RWPE1 (cell line): ENCODE measurements at regions not wholly inside any gene's neighbourhood (a gene's known extent, or its start where the extent isn't known, plus 50 kb on each side); places are given as distances from the start of the nearest gene placed in this dataset.

Source experiments
- CTCF ChIA-PET: fragments of 350-600 bp; sonication (Branson Sonifier 250); formaldehyde crosslinking; extraction: SDS; loops from one replicate; lab custom pipeline; 2021; lab: Yijun Ruan, JAX
- POLR2A ChIA-PET: fragments of 400-600 bp; formaldehyde crosslinking; extraction: SDS; loops from one replicate; lab custom pipeline; 2020; ENCODE audit warnings: antibody characterized with exemption; ENCODE audit not compliant: low non-redundant PET; lab: Yijun Ruan, JAX
- DNase-seq: peaks from one replicate; pipeline ENCODE4 v3.0.0; 2012; ENCODE audit warnings: low spot score
- H3K27ac ChIP-seq: fragments of 450-650 bp; 2 replicates; pipeline ENCODE4 v1.5.1; 2017
- TF ChIP-seq, protein P1 (sequence below): fragments of 450-650 bp; conservative IDR thresholded peaks from 2 replicates; pipeline ENCODE4 v1.5.1; 2017; ENCODE audit warnings: low read depth, mild to moderate bottlenecking

DNA sequence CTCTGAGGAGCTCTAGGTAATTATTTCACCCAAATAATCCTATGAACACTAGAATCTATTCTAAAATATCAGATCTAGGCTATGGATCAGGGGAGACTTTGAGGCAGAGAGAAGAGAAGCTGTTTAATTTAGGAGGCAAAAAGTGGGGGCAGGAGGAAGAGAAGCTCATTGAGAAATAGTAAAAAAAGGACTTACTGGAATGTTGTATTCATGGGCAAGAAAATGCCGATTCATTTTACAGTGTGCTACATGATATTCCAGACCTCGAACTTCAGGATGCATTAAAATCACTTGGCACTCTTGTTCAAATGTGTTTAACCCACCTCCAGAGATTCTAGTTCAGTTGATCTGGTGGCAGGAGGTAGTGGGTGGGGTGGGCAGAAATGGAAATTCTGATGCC lies 109.5 kb upstream of the ITGB1 start:
- POLR2A ChIA-PET, result no interaction called here
- TF ChIP-seq, protein P1, sequence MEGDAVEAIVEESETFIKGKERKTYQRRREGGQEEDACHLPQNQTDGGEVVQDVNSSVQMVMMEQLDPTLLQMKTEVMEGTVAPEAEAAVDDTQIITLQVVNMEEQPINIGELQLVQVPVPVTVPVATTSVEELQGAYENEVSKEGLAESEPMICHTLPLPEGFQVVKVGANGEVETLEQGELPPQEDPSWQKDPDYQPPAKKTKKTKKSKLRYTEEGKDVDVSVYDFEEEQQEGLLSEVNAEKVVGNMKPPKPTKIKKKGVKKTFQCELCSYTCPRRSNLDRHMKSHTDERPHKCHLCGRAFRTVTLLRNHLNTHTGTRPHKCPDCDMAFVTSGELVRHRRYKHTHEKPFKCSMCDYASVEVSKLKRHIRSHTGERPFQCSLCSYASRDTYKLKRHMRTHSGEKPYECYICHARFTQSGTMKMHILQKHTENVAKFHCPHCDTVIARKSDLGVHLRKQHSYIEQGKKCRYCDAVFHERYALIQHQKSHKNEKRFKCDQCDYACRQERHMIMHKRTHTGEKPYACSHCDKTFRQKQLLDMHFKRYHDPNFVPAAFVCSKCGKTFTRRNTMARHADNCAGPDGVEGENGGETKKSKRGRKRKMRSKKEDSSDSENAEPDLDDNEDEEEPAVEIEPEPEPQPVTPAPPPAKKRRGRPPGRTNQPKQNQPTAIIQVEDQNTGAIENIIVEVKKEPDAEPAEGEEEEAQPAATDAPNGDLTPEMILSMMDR, result no peak
- H3K27ac ChIP-seq, result no peak overlapping the region
- no peak for DNase-seq
- CTCF ChIA-PET, result interaction anchor here (1.0 kb wide), 1 partner anchor 27 kb away, joined by 3 read pairs; no protein-coding TSS in a partner anchor

DNA sequence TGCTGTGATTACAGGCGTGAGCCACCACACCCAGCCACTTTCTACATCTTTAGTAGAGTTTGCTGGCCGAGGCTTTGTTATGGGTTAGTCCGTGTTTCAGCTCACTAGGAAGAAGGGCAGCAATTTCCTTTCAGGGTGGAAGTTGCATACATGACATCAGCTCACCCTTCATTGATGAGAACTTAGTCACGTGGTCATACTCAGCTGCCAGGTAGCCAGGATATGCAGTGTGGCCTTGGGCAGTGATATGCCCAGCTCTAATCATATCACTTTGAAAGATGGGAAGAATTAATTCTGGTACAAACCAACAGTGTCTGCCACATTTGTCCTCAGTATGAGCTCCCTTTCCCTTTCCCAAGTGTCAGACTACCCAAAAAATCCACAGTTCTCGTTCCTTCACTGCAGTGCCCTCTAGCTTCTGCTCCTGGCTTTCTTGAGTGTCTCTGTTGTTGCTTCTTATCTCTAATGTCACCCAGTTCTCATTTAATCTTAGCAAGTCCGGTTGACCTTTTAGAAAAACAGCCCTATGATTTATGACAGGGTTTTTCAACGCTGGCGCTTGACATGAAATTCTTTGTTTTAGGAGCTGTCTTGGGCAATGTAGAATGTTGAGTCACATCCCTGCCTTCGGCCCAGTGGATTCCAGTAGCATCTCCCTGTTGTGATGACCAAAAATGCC lies 108.7 kb upstream of the ITGB1 start:
- CTCF ChIA-PET, result no interaction called here
- DNase-seq, result no peak
- TF ChIP-seq, protein P1, result no peak
- POLR2A ChIA-PET, result no interaction called here
- no peak overlapping the region for H3K27ac ChIP-seq

DNA sequence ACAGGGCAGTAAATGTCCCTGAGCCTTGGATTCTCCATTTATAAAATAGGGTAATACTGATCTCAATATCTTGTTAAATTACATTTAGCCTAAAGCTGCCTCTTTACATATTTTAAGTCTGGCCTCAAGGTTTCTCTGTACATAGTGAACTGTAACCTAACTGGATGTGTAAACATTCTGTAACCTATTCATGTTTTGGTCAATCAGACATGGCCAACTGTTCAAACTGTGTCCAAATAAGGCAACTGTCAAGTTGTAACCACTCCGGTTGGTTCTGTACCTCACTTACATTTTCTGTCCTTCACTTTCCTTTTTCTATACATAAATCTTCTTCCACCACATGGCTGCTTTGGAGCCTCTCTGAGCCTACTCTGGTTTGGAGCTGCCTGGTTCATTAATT lies 107.1 kb upstream of the ITGB1 start:
- POLR2A ChIA-PET, result no interaction called here
- no peak overlapping the region for H3K27ac ChIP-seq
- DNase-seq, result no peak
- CTCF ChIA-PET, result interaction anchor here (0.6 kb wide), 2 partner anchors 12 to 118 kb away, joined by 4 to 5 read pairs; no protein-coding TSS in a partner anchor
- TF ChIP-seq, protein P1, result no peak

DNA sequence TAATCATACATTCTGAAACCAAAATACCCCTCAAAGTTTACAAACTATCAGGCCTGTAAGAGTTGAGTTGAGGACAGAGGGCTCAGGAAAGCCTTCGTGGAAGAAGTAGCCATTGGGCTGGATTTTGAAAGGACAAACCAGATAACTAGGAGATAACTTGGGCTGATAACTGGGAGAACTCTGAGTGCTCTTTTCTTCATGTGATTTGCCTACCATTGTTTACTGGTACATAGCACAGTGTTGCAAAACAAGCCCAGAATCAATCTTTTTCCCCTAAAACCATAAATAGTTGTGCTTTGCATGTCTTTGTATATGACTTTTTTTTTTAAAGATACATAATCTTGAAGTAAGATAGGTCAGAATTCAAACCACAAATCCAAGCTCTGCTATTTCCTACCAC lies 106.7 kb upstream of the ITGB1 start:
- H3K27ac ChIP-seq, result no peak overlapping the region
- ChIA-PET CTCF (interaction anchor here (0.6 kb wide), 1 partner anchor 118 kb away, joined by 5 read pairs; no protein-coding TSS in a partner anchor), POLR2A (no interaction called here)
- TF ChIP-seq, protein P1, result no peak
- DNase-seq, result no peak

DNA sequence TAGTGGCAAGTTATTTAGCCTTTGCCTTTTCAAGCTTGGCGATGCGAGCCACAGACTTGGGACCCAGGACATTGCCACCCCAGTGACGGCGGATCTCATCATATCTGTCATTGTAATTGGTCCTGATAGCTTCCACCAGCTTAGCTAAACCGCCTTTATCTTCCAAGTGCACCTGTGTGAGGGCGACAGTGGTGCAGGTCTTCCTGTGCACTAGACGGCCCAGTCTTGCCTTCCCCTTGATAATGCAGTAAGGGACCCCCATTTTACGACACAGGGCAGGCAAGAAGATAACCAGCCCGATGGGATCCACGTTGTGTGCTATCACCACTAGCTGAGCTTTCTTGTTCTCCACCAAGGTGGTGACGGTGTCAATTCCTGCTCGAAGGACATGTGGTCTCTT lies 99.6 kb upstream of the ITGB1 start:
- DNase-seq, result no peak
- no peak overlapping the region for H3K27ac ChIP-seq
- TF ChIP-seq, protein P1, result no peak
- CTCF ChIA-PET, result no interaction called here
- POLR2A ChIA-PET, result no interaction called here

DNA sequence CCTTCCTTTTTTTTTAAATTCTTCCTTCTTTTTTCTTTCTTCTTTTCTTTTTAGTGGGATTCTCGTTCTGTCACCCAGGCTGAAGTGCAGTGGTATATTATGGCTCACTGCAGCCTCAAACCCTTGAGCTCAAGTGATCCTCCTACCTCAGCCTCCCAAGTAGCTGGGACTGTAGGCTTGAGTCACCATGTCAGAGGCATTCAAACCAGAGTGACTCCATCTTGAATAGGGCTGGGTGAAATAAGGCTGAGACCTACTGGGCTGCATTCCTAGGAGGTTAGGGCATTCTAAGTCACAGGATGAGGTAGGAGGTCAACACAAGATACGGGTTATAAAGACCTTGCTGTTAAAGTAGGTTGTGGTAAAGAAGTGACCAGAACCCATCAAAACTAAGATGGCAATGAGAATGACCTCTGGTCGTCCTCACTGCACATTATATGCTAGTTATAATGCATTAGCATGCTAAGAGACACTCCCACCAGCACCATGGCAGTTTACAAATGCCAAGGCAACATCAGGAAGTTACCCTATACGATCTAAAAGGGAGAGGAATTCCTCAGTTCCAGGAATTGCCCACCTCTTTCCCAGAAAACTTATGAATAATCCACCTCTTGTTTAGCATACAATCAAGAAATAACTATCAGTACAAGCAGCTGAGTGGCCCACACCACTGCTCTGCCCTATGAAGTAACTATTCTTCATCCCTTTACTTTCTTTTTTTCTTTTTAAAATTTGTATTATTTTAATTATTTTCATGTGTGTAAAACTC lies 99.0 kb upstream of the ITGB1 start:
- CTCF ChIA-PET, result no interaction called here
- TF ChIP-seq, protein P1, result no peak
- DNase-seq, result no peak
- H3K27ac ChIP-seq, result no peak overlapping the region
- POLR2A ChIA-PET, result no interaction called here
